ENCODE measurements at regions not wholly inside any gene's neighbourhood (a gene's known extent, or its start where the extent isn't known, plus 50 kb on each side); places are given as distances from the start of the nearest gene placed in this dataset.

- ATAC-seq = no peak
- H3K9ac ChIP-seq (ENCODE audit: control insufficient read depth, insufficient read depth, low read length) = no peak overlapping the region
- ChIA-PET SMC1A (ENCODE audit: uncharacterized antibody, unreplicated experiment) (interaction anchor here (0.7 kb wide), 1 partner anchor 14 kb away, joined by 3 read pairs; no protein-coding TSS in a partner anchor), POLR2A (no interaction called here), CTCF (no interaction called here), RAD21 (ENCODE audit: unreplicated experiment) (no interaction called here)
- H3K9me3 ChIP-seq (replicated peaks; ENCODE audit: control insufficient read depth, insufficient read depth, low read length) = no peaks in the 10 kb centered on the region
- intact Hi-C loops (cut with micrococcal nuclease; ENCODE audit: unreplicated experiment) = no loop called here
- 72% methylated on average over 2 of the region's 2 CpGs for WGBS (ENCODE audit: insufficient coverage, insufficient replicate concordance, low lambda C conversion rate, missing lambda C conversion rate)
- H3K4me3 ChIP-seq = no peak overlapping the region
- H2AFZ ChIP-seq (ENCODE audit: control insufficient read depth, low read depth, low read length) = no peak overlapping the region
- no peaks in the 10 kb centered on the region for H3K4me1 ChIP-seq (ENCODE audit: control insufficient read depth, insufficient read depth, low read length)
- no peak for TF ChIP-seq MTA3 (IDR thresholded peaks at IDR 0.05; ENCODE audit: borderline replicate concordance, low read length)
- TF ChIP-seq SMAD1 (IDR thresholded peaks at IDR 0.05; ENCODE audit: low read depth, partially characterized antibody) = no peak
- TF ChIP-seq HSF1 (IDR thresholded peaks at IDR 0.05; ENCODE audit: low read depth, low read length) = no peak
- TF ChIP-seq PAX5 (IDR thresholded peaks at IDR 0.05; ENCODE audit: borderline replicate concordance, low read depth, low read length) = no peak
- TF ChIP-seq ZNF207 (IDR thresholded peaks at IDR 0.05; ENCODE audit: borderline replicate concordance) = no peak
- TF ChIP-seq POU2F2 (IDR thresholded peaks at IDR 0.05; ENCODE audit: borderline replicate concordance, low read depth, low read length) = no peak
- DNase-seq (ENCODE audit: low read depth, low spot score) = no peak
- H3K27ac ChIP-seq (ENCODE audit: control insufficient read depth, insufficient read depth) = no peak overlapping the region
- BruUV-seq (replicated peaks) = no TSS peak
- no peak for FAIRE-seq
- in situ Hi-C loops (cut with MboI) = no loop called here
- H3K36me3 ChIP-seq (ENCODE audit: control insufficient read depth in 2 of 2, insufficient read depth in 2 of 2, low read length in 1 of 2) = no peaks in the 10 kb centered on the region
- H4K20me1 ChIP-seq (ENCODE audit: control insufficient read depth, insufficient read depth) = no peaks in the 10 kb centered on the region
- no peaks in the 10 kb centered on the region for H3K79me2 ChIP-seq (ENCODE audit: control insufficient read depth, insufficient read depth, low read length)
- H3K27me3 ChIP-seq (replicated peaks in 1 of 2; ENCODE audit: control insufficient read depth in 2 of 2, insufficient read depth in 2 of 2, low read length in 1 of 2) = no peaks in the 10 kb centered on the region
- H3K4me2 ChIP-seq (ENCODE audit: control insufficient read depth, insufficient read depth) = no peak overlapping the region
Observed at GRCh38 chr1:82348487-82348886, 547.8 kb downstream of the ADGRL2 start.

GRCh38 chr1:82346141-82346540 lies 545.4 kb downstream of the ADGRL2 start:
- H3K9ac ChIP-seq (ENCODE audit: control insufficient read depth, insufficient read depth, low read length) = no peak overlapping the region
- no peaks in the 10 kb centered on the region for H3K27me3 ChIP-seq (replicated peaks in 1 of 2; ENCODE audit: control insufficient read depth in 2 of 2, insufficient read depth in 2 of 2, low read length in 1 of 2)
- ATAC-seq (no peak), FAIRE-seq (no peak), DNase-seq (ENCODE audit: low read depth, low spot score) (no peak)
- H3K27ac ChIP-seq (ENCODE audit: control insufficient read depth, insufficient read depth) = no peak overlapping the region
- RAD21 ChIA-PET (ENCODE audit: unreplicated experiment) = no interaction called here
- POLR2A ChIA-PET = no interaction called here
- no peak overlapping the region for H3K4me2 ChIP-seq (ENCODE audit: control insufficient read depth, insufficient read depth)
- H3K4me1 ChIP-seq (ENCODE audit: control insufficient read depth, insufficient read depth, low read length) = no peaks in the 10 kb centered on the region
- no peaks in the 10 kb centered on the region for H4K20me1 ChIP-seq (ENCODE audit: control insufficient read depth, insufficient read depth)
- H3K79me2 ChIP-seq (ENCODE audit: control insufficient read depth, insufficient read depth, low read length) = no peaks in the 10 kb centered on the region
- intact Hi-C loops (cut with micrococcal nuclease; ENCODE audit: unreplicated experiment) = no loop called here
- in situ Hi-C loops (cut with MboI) = no loop called here
- H2AFZ ChIP-seq (ENCODE audit: control insufficient read depth, low read depth, low read length) = no peak overlapping the region
- no peaks in the 10 kb centered on the region for H3K9me3 ChIP-seq (replicated peaks; ENCODE audit: control insufficient read depth, insufficient read depth, low read length)
- SMC1A ChIA-PET (ENCODE audit: uncharacterized antibody, unreplicated experiment) = interaction anchor here (1.5 to 2.1 kb wide), 3 partner anchors 15 to 89 kb away, joined by 3 to 4 read pairs (median 4); no protein-coding TSS in a partner anchor
- 10% methylated on average over 4 of the region's 4 CpGs for WGBS (ENCODE audit: insufficient coverage, insufficient replicate concordance, low lambda C conversion rate, missing lambda C conversion rate)
- BruUV-seq (replicated peaks) = no TSS peak
- H3K4me3 ChIP-seq = no peak overlapping the region
- no peaks in the 10 kb centered on the region for H3K36me3 ChIP-seq (ENCODE audit: control insufficient read depth in 2 of 2, insufficient read depth in 2 of 2, low read length in 1 of 2)
- CTCF ChIA-PET = no interaction called here
- no peak for TF ChIP-seq CREB1 (IDR thresholded peaks at IDR 0.05; ENCODE audit: low read depth)
- TF ChIP-seq SPI1 (IDR thresholded peaks at IDR 0.05; ENCODE audit: borderline replicate concordance, insufficient read depth, low read depth, low read length) = no peak
- no peak for TF ChIP-seq EP300 (IDR thresholded peaks at IDR 0.05; ENCODE audit: borderline replicate concordance in 1 of 2, control insufficient read depth in 1 of 2, low read depth in 2 of 2, low read length in 2 of 2)
- TF ChIP-seq IKZF1 (conservative IDR thresholded peaks at IDR 0.05) = no peak
- TF ChIP-seq HSF1 (IDR thresholded peaks at IDR 0.05; ENCODE audit: low read depth, low read length) = no peak
- no peak for TF ChIP-seq ZBED1 (IDR thresholded peaks at IDR 0.05; ENCODE audit: borderline replicate concordance)
- TF ChIP-seq MYB (IDR thresholded peaks at IDR 0.05; ENCODE audit: borderline replicate concordance, low read depth, low read length) = no peak
- no peak for TF ChIP-seq KLF5 (IDR thresholded peaks at IDR 0.05; ENCODE audit: partially characterized antibody)
- no peak for TF ChIP-seq RAD51 (IDR thresholded peaks at IDR 0.05)
- TF ChIP-seq YY1 (IDR thresholded peaks at IDR 0.05; ENCODE audit: low read depth, low read length) = no peak
- no peak for TF ChIP-seq YBX1 (IDR thresholded peaks at IDR 0.05)
- no peak for TF ChIP-seq GABPA (IDR thresholded peaks at IDR 0.05; ENCODE audit: low read depth)
- no peak for TF ChIP-seq POLR2AphosphoS5 (IDR thresholded peaks at IDR 0.05; ENCODE audit: low read length)
- no peak for TF ChIP-seq POLR2A (IDR thresholded peaks at IDR 0.05; ENCODE audit: low read depth, low read length)
